HUES48 (cell line): ENCODE measurements at regions not wholly inside any gene's neighbourhood (a gene's known extent, or its start where the extent isn't known, plus 50 kb on each side); places are given as distances from the start of the nearest gene placed in this dataset.
"Not testable (repeated sequence)": the region's sequence is repeated elsewhere in the genome, so short reads cannot be mapped to it uniquely, and the experiment has no call there.

ENCODE experiments used
- H3K27ac ChIP-seq: one replicate; pipeline ENCODE4 v1.7.0; 2013; ENCODE audit warnings: low read depth, low read length, inconsistent platforms
- H3K27me3 ChIP-seq: 2 replicates; pipeline ENCODE4 v1.6.1; 2013; ENCODE audit warnings: mild to moderate bottlenecking, low read length; ENCODE audit not compliant: control insufficient read depth, insufficient read depth
- H3K36me3 ChIP-seq: 2 replicates; pipeline ENCODE4 v1.6.1; 2013; ENCODE audit warnings: low read length; ENCODE audit not compliant: control insufficient read depth, insufficient read depth
- H3K4me1 ChIP-seq: 2 replicates; pipeline ENCODE4 v1.6.1; 2013; ENCODE audit warnings: mild to moderate bottlenecking, low read length; ENCODE audit not compliant: control insufficient read depth, insufficient read depth
- H3K4me3 ChIP-seq: 2 replicates; pipeline ENCODE4 v1.5.1; 2013; ENCODE audit warnings: mild to moderate bottlenecking, low read depth, low read length
- H3K9ac ChIP-seq: 2 replicates; pipeline ENCODE4 v1.6.1; 2013; ENCODE audit warnings: mild to moderate bottlenecking, low read depth, low read length, moderate library complexity
- H3K9me3 ChIP-seq: 2 replicates; pipeline ENCODE4 v1.6.1; 2013; ENCODE audit warnings: low read length; ENCODE audit not compliant: control insufficient read depth, insufficient read depth

DNA sequence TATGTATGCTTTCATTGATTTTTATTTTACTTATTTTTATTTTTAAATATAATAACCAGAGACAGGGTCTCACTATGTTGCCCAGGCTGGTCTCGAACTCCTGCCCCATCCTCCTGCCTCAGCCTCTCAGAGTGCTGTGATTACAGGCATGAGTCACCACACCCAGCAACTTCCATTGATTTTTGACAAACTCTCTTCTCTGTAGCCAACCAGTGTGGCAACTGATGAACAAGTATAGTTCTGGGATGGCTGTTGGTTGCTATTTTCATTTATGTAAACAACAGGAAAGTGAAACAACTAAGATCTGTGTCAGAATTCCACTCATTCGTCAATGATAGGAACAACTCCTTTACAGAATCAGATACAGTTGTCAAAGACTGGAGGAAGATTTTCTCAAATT, 356.7 kb upstream of the JARID2 start:
- H3K36me3 ChIP-seq, result 0 out of 2 replicates have a peak, but pooled peaks cover 1% of the 10 kb centered on the region
- peaks cover 6% of the 10 kb centered on the region; the same call in 1 of the 2 replicates for H3K4me1 ChIP-seq
- H3K9me3 ChIP-seq, result peaks cover 11% of the 10 kb centered on the region
- no peak overlapping the region for H3K4me3 ChIP-seq
- no peaks in the 10 kb centered on the region for H3K27me3 ChIP-seq
- H3K27ac ChIP-seq, result no peak overlapping the region
- H3K9ac ChIP-seq, result no peak overlapping the region

DNA sequence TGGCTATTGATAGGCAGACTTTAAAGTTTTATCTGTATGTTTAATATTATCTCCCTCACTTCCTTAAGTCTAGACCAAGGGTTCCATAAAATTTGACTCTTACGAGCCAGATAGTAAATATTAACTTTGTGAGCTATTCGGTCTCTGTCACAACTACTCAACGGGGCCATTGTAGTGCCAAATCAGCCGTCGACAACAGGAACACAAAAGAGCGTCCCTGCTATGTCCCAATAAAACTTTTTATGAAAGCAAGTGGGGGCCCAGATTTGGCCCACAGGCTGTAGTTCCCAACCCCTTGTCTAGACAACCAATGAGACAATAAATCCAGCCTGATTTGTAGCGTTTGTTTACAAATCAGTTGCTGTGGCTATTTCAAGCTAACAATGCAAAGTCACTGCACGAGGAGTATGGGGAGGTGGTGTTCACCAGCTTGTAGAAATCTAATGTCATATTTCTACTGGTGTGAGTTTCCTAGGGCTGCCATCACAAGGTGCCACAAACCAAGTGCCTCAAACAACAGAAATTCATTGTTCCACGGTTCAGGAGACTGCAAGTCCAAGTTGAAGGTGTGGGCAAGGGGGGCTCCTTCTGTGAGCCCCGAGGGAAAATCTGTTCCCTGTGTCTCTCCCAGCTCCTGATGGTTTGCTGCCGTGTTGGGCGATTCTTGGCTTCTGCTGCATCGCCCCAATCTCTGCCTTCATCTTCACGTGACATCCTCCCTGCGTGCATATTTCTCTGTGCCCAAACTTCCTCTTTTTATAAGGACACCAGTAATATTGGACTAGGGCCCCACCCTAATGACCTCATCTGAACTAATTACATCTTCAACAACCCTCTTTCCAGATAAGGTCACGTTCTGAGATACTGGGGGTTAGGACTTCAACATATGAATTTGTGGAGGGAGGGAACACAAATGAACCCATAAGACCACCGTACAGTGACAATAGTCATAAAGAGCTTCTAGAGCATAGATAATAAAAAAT, 356.0 kb upstream of the JARID2 start:
- H3K27ac ChIP-seq, result no peak overlapping the region

DNA sequence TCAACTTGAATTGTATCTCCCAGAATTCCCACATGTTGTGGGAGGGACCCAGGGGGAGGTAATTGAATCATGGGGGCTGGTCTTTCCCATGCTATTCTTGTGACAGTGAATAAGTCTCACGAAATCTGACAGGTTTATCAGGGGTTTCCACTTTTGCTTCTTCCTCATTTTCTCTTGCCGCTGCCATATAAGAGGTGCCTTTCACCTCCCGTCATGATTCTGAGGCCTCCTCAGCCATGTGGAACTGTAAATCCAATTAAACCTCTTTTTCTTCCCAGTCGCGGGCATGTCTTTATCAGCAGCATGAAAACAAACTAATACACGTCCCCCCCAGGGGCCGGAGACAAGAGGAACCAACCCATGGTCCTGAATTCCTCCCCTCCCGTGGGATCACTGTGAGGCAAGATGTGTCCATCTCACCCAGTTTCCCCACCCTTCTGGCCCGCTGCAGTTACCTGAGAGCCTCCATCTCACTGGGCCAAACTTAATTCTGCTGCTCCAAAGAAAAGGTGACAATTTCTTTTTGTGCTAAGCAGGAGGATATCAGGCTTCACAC, 354.0 kb upstream of the JARID2 start:
- H3K27ac ChIP-seq, H3K9ac ChIP-seq, H3K36me3 ChIP-seq, H3K4me3 ChIP-seq, H3K4me1 ChIP-seq, H3K27me3 ChIP-seq: not testable (repeated sequence)
- H3K9me3 ChIP-seq, result peaks cover 21% of the 10 kb centered on the region

More for the DNA sequence above, 356.0 kb upstream of the JARID2 start:
- Histone ChIP-seq H3K4me1 (no peaks in the 10 kb centered on the region), H3K9ac (no peak overlapping the region), H3K36me3 (0 out of 2 replicates have a peak, but pooled peaks cover 3% of the 10 kb centered on the region), H3K9me3 (peaks cover 17% of the 10 kb centered on the region), H3K4me3 (no peak overlapping the region), H3K27me3 (no peaks in the 10 kb centered on the region)

DNA sequence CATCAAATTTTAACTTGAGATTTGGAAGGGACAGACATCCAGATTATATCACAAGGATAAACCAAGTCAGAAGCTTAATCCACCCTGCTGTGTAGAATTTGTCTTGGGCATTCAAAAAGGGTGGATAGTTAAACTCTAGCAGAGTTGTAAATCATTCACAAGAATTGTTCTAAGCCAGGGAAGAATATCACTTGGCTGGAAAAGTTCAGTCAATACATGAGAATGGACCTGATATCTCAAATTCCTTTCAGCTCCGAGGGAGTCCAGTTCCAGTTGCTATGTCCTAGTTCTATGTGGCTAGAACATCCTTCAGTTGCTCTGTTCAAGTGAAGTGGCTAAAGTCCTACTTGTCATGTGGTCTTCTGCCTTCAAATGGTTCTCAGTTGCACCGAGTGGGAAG, 351.8 kb upstream of the JARID2 start:
- no peak overlapping the region for H3K9ac ChIP-seq
- 0 out of 2 replicates have a peak, but pooled peaks cover 3% of the 10 kb centered on the region for H3K36me3 ChIP-seq
- H3K27ac ChIP-seq, result no peak overlapping the region
- no peaks in the 10 kb centered on the region for H3K4me1 ChIP-seq
- peaks cover 21% of the 10 kb centered on the region for H3K9me3 ChIP-seq
- H3K27me3 ChIP-seq, result no peaks in the 10 kb centered on the region
- no peak overlapping the region; the same call in 1 of the 2 replicates for H3K4me3 ChIP-seq

DNA sequence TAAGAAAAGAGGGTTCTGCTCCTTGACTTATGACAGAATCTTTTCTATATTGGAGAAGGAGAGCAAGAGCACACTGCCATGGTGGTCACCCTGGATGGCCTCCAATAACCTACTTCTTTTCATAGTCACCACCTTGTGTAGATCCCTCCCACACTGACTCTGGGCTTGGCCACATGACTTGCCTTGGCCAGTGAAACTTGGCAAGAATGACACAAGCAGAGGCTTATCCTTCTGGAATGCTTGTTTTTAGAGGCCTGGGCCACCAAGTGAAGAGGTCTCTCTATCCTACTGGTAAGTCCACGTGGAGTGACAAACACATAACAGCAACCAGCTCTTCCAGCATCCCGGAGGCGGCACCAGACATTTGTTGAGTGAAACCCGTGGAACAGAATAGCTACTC, 349.4 kb upstream of the JARID2 start:
- H3K27me3 ChIP-seq, result no peaks in the 10 kb centered on the region
- no peak overlapping the region for H3K9ac ChIP-seq
- no peaks in the 10 kb centered on the region for H3K4me1 ChIP-seq
- 0 out of 2 replicates have a peak, but pooled peaks cover 3% of the 10 kb centered on the region for H3K36me3 ChIP-seq
- no peak overlapping the region for H3K4me3 ChIP-seq
- H3K27ac ChIP-seq, result no peak overlapping the region
- H3K9me3 ChIP-seq, result peaks cover 26% of the 10 kb centered on the region

DNA sequence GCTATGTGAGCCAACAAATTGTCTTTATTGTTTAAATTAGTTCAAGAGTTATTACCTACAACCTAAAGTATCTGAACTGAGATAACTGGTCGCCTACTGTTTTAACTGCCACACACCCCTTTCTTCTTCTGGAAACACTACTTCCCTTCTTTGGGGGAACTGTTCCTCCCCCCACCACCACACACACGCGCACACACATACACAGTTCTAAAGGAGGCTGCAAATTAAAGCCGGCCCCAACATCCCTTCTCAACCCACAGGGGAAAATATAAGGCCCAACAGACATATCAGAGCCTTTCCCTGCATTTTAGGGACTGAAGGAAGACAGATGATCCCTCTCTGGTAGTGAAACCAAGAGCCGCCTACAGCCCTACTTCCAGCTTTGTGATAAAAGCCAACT, 348.0 kb upstream of the JARID2 start:
- Histone ChIP-seq H3K27me3 (no peaks in the 10 kb centered on the region), H3K4me1 (no peaks in the 10 kb centered on the region), H3K36me3 (0 out of 2 replicates have a peak, but pooled peaks cover 3% of the 10 kb centered on the region), H3K9ac (no peak overlapping the region), H3K4me3 (no peak overlapping the region), H3K27ac (no peak overlapping the region), H3K9me3 (peaks cover 26% of the 10 kb centered on the region)

DNA sequence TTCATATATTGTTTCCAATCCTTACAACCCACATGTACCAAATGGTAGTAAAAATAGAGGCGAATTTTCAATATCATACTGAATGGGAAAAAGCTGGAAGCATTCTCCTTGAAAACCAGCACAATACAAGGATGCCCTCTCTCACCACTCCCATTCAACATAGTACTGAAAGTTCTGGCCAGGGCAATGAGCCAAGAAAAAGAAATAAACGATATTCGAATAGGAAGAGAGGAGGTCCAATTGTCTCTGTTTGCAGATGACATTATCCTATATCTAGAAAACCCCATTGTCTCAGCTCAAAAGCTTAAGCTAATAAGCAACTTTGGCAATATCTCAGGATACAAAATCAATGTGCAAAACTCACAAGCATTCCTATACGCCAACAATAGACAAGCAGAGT, 346.4 kb upstream of the JARID2 start:
- H3K4me1 ChIP-seq, H3K9ac ChIP-seq, H3K27ac ChIP-seq, H3K27me3 ChIP-seq, H3K36me3 ChIP-seq, H3K4me3 ChIP-seq: not testable (repeated sequence)
- H3K9me3 ChIP-seq, result peaks cover 12% of the 10 kb centered on the region

DNA sequence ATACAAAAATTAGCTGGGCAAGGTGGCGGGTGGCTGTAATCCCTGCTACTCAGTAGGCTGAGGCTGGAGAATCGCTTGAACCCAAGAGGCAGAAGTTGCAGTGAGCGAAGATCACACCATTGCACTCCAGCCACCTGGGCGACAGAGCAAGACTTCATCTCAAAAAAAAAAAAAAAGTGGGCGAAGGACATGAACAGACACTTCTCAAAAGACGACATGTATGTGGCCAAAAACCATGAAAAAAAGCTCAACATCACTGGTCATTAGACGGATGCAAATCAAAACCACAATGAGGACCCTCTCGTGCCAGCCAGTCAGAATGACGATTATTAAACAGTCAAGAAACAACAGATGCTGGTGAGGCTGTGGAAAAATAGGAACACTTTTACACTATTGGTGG, 344.9 kb upstream of the JARID2 start:
- Histone ChIP-seq H3K27ac (no peak overlapping the region), H3K36me3 (no peaks in the 10 kb centered on the region), H3K27me3 (no peaks in the 10 kb centered on the region), H3K4me1 (no peaks in the 10 kb centered on the region), H3K4me3 (no peak overlapping the region), H3K9me3 (0 out of 2 replicates have a peak, but pooled peaks cover 4% of the 10 kb centered on the region), H3K9ac (no peak overlapping the region)

DNA sequence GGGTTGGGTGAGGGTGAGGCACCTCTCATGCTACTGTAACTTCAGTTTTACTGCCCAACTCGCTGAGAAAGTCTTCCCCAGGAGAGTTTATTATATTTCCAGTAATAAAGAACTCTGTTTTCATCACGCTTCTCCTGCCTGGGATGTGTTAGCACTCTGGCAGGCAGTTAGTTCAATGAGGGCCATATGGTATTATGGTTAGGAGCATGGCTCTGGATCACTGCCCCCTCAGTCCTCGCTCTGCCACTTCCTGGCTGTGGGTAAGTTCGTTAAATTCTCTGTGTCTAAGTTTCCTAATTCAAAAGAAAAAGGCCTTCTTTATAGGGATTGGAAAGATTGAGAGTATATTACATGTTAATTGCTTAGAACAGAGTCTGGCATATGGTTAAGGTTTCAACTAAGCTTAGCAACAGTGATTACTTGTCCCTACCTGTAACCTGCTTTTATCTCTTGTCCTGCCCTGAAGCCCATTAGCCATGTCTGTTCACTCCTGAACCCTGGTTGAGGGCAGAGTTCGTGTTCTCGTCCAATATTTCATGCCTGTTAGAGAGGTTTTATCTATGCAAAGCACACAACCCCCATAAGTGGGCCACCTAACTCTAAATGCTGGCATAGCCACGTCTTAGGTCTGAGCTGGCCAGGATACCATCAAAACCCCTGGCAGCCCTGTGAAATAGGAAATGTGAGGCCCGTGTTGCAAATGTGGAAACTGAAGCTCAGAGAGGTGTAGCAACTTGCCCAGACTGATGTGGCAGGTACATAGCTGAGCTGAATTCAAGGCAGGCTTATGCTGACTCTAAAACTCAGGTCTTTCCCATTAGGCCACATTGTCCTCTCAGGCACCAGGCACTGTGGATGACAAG, 342.5 kb upstream of the JARID2 start:
- H3K27me3 ChIP-seq, result no peaks in the 10 kb centered on the region

DNA sequence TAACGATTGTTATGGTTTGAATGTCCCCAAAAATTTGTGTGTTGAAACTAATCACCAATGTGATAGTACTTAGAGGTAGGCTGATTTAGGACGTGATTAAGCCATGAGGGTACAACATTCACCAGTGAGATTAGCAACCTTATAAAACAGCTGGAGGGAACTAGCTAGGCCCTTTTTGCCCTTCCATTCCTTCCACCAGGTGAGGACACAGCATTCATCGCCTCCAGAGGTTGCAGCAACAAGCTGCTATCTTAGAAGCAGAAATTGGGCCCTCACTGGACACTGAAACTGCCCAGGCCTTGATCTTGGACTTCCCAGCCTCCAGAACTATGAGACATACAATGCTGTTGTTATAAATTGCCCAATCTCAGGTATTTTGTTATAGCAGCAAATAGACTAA, 340.7 kb upstream of the JARID2 start:
- Histone ChIP-seq H3K36me3 (no peaks in the 10 kb centered on the region), H3K4me3 (no peak overlapping the region), H3K9me3 (0 out of 2 replicates have a peak, but pooled peaks cover 4% of the 10 kb centered on the region), H3K27me3 (no peaks in the 10 kb centered on the region), H3K9ac (no peak overlapping the region), H3K4me1 (no peaks in the 10 kb centered on the region), H3K27ac (no peak overlapping the region)

More for the DNA sequence above, 342.5 kb upstream of the JARID2 start:
- Histone ChIP-seq H3K36me3 (no peaks in the 10 kb centered on the region), H3K27ac (no peak overlapping the region), H3K9ac (no peak overlapping the region), H3K4me3 (no peak overlapping the region), H3K9me3 (0 out of 2 replicates have a peak, but pooled peaks cover 4% of the 10 kb centered on the region), H3K4me1 (no peaks in the 10 kb centered on the region)
